NCI-H128 (cell line): ENCODE measurements at regions not wholly inside any gene's neighbourhood (a gene's known extent, or its start where the extent isn't known, plus 50 kb on each side); places are given as distances from the start of the nearest gene placed in this dataset.

Experiments used
- DNase-seq: peaks from one replicate; lab custom pipeline; 2025; ENCODE audit not compliant: unreplicated experiment; lab: John Stamatoyannopoulos, UW

- no peak for DNase-seq
Observed at GRCh38 chr4:65845199-65845773, 175.0 kb upstream of the EPHA5 start.

- no peak for DNase-seq
Observed at GRCh38 chr4:65839164-65839931, 169.1 kb upstream of the EPHA5 start.

- no peak for DNase-seq
Observed at GRCh38 chr4:65834707-65835106, 164.4 kb upstream of the EPHA5 start.

- DNase-seq, result no peak
Observed at GRCh38 chr4:65831828-65832227, 161.5 kb upstream of the EPHA5 start.

- DNase-seq, result no peak
Observed at GRCh38 chr4:65825116-65825753, 154.9 kb upstream of the EPHA5 start.

GRCh38 chr4:65819192-65819591 lies 148.9 kb upstream of the EPHA5 start:
- no peak for DNase-seq

- no peak for DNase-seq
Observed at GRCh38 chr4:65805936-65806335, 135.6 kb upstream of the EPHA5 start.

GRCh38 chr4:65799513-65799912 lies 129.2 kb upstream of the EPHA5 start:
- DNase-seq, result no peak

- no peak for DNase-seq
Observed at GRCh38 chr4:65798498-65799127, 128.3 kb upstream of the EPHA5 start.

GRCh38 chr4:65791812-65792308 lies 121.6 kb upstream of the EPHA5 start:
- no peak for DNase-seq

GRCh38 chr4:65791111-65791811 lies 121.0 kb upstream of the EPHA5 start:
- DNase-seq, result no peak

GRCh38 chr4:65789805-65790204 lies 119.5 kb upstream of the EPHA5 start:
- no peak for DNase-seq

GRCh38 chr4:65789341-65789740 lies 119.1 kb upstream of the EPHA5 start:
- DNase-seq, result no peak

GRCh38 chr4:65777270-65777669 lies 107.0 kb upstream of the EPHA5 start:
- no peak for DNase-seq

GRCh38 chr4:65773636-65774035 lies 103.3 kb upstream of the EPHA5 start:
- no peak for DNase-seq

GRCh38 chr4:65747386-65747785 lies 77.1 kb upstream of the EPHA5 start:
- DNase-seq, result no peak

- DNase-seq, result no peak
Observed at GRCh38 chr4:65738134-65738533, 67.8 kb upstream of the EPHA5 start.

- DNase-seq, result no peak
Observed at GRCh38 chr4:65737672-65738071, 67.4 kb upstream of the EPHA5 start.

- no peak for DNase-seq
Observed at GRCh38 chr4:65724973-65725372, 54.7 kb upstream of the EPHA5 start.
